HG03439 (cell line): ENCODE measurements at regions not wholly inside any gene's neighbourhood (a gene's known extent, or its start where the extent isn't known, plus 50 kb on each side); places are given as distances from the start of the nearest gene placed in this dataset.

Experiments
- ATAC-seq: cut with Tn5 transposase; IDR thresholded peaks from one replicate; pipeline ENCODE4 v1.9.1; 2021; ENCODE audit warnings: mild to moderate bottlenecking, moderate library complexity; ENCODE audit not compliant: unreplicated experiment

GRCh38 chr1:38436006-38436405 lies 389.4 kb upstream of the POU3F1 start:
- no peak for ATAC-seq

- ATAC-seq = no peak
Measured at GRCh38 chr1:38433084-38433722, 386.6 kb upstream of the POU3F1 start.

- ATAC-seq = no peak
Measured at GRCh38 chr1:38431535-38432376, 385.2 kb upstream of the POU3F1 start.

- ATAC-seq = no peak
Measured at GRCh38 chr1:38430949-38431348, 384.4 kb upstream of the POU3F1 start.

GRCh38 chr1:38424677-38425076 lies 378.1 kb upstream of the POU3F1 start:
- ATAC-seq = no peak

GRCh38 chr1:38420666-38421065 lies 374.1 kb upstream of the POU3F1 start:
- no peak for ATAC-seq

- no peak for ATAC-seq
Measured at GRCh38 chr1:38418195-38419030, 371.8 kb upstream of the POU3F1 start.

GRCh38 chr1:38403667-38404066 lies 357.1 kb upstream of the POU3F1 start:
- ATAC-seq = no peak

GRCh38 chr1:38402230-38402815 lies 355.7 kb upstream of the POU3F1 start:
- no peak for ATAC-seq

- no peak for ATAC-seq
Measured at GRCh38 chr1:38396606-38397005, 350.0 kb upstream of the POU3F1 start.

- no peak for ATAC-seq
Measured at GRCh38 chr1:38394303-38394702, 347.7 kb upstream of the POU3F1 start.

GRCh38 chr1:38392861-38393260 lies 346.3 kb upstream of the POU3F1 start:
- ATAC-seq = no peak

- no peak for ATAC-seq
Measured at GRCh38 chr1:38381256-38381655, 334.7 kb upstream of the POU3F1 start.

- ATAC-seq = no peak
Measured at GRCh38 chr1:38376577-38376976, 330.0 kb upstream of the POU3F1 start.

GRCh38 chr1:38375035-38375434 lies 328.4 kb upstream of the POU3F1 start:
- ATAC-seq = no peak

- no peak for ATAC-seq
Measured at GRCh38 chr1:38371505-38371844, 324.9 kb upstream of the POU3F1 start.

- ATAC-seq = no peak
Measured at GRCh38 chr1:38370716-38371504, 324.3 kb upstream of the POU3F1 start.

GRCh38 chr1:38365242-38365641 lies 318.6 kb upstream of the POU3F1 start:
- ATAC-seq = no peak

- no peak for ATAC-seq
Measured at GRCh38 chr1:38361566-38361965, 315.0 kb upstream of the POU3F1 start.

GRCh38 chr1:38360807-38361206 lies 314.2 kb upstream of the POU3F1 start:
- no peak for ATAC-seq

- ATAC-seq = no peak
Measured at GRCh38 chr1:38353956-38354355, 307.4 kb upstream of the POU3F1 start.
